ENCODE measurements at regions not wholly inside any gene's neighbourhood (a gene's known extent, or its start where the extent isn't known, plus 50 kb on each side); places are given as distances from the start of the nearest gene placed in this dataset.

- ChIA-PET CTCF (no interaction called here), POLR2A (no interaction called here), RAD21 (ENCODE audit: low non-redundant PET in 1 of 2, low total read pairs in 2 of 2, uncharacterized antibody in 2 of 2, unreplicated experiment in 2 of 2) (no interaction called here)
- TF ChIP-seq EZH2phosphoT487 (IDR thresholded peaks at IDR 0.05; ENCODE audit: borderline replicate concordance): no peak
- no peak for TF ChIP-seq SP1 (IDR thresholded peaks at IDR 0.05; ENCODE audit: low read depth)
- no peak for TF ChIP-seq CTCF (IDR thresholded peaks at IDR 0.05 in 2 of 3, conservative IDR thresholded peaks at IDR 0.05 in 1 of 3; ENCODE audit: borderline replicate concordance in 1 of 3, insufficient read depth in 1 of 3, low read depth in 2 of 3, low read length in 2 of 3)
- TF ChIP-seq SRF (IDR thresholded peaks at IDR 0.05; ENCODE audit: low read depth): no peak
- TF ChIP-seq ZBTB33 (IDR thresholded peaks at IDR 0.05; ENCODE audit: extremely low read depth, insufficient replicate concordance, low read length): no peak
- TF ChIP-seq ATF3 (IDR thresholded peaks at IDR 0.05): no peak
- TF ChIP-seq POLR2AphosphoS5 (IDR thresholded peaks at IDR 0.05; ENCODE audit: low read depth, low read length): no peak
- no peak for TF ChIP-seq RAD21 (IDR thresholded peaks at IDR 0.05; ENCODE audit: low read depth)
- no peak for TF ChIP-seq JUND (IDR thresholded peaks at IDR 0.05)
- H3K36me3 ChIP-seq (ENCODE audit: control insufficient read depth in 1 of 2, insufficient read depth in 2 of 2, low read length in 2 of 2): no peaks in the 10 kb centered on the region
- H3K27ac ChIP-seq (ENCODE audit: low read depth, low read length): no peak overlapping the region
- no peak overlapping the region for H3K9ac ChIP-seq (ENCODE audit: low read length)
- no peak overlapping the region for H3K4me3 ChIP-seq (replicated peaks in 1 of 2; ENCODE audit: low read depth in 1 of 2, low read length in 2 of 2)
- H3K27me3 ChIP-seq (ENCODE audit: insufficient read depth, low read length): no peaks in the 10 kb centered on the region
- intact Hi-C loops (cut with micrococcal nuclease): no loop called here
- no peaks in the 10 kb centered on the region for H3K9me2 ChIP-seq (ENCODE audit: insufficient read depth)
- peaks cover 0 to 14% of the 10 kb centered on the region in 2 experiments; a peak in 2 of 4 replicates for H3K4me1 ChIP-seq (ENCODE audit: control insufficient read depth in 1 of 2, insufficient read depth in 2 of 2, low read length in 2 of 2)
- H4K20me1 ChIP-seq (ENCODE audit: insufficient read depth): no peaks in the 10 kb centered on the region
- no peaks in the 10 kb centered on the region for H3K9me3 ChIP-seq (ENCODE audit: control insufficient read depth in 1 of 2, insufficient read depth in 1 of 2, low read depth in 1 of 2, low read length in 2 of 2)
- no TSS peak for BruUV-seq (replicated peaks)
- no peak overlapping the region for H2AFZ ChIP-seq (ENCODE audit: low read depth, low read length, poor library complexity, severe bottlenecking)
- no peak overlapping the region for H3K4me2 ChIP-seq (ENCODE audit: low read length)
- no peaks in the 10 kb centered on the region for H3K79me2 ChIP-seq (ENCODE audit: insufficient read depth, low read length)
- DNase-seq (ENCODE audit: low read depth, low spot score): no peak
- no peak for ATAC-seq
Measured at GRCh38 chr4:159545556-159545955, 442.7 kb downstream of the RAPGEF2 start.

All from HCT116 (cell line).